HEK293 (cell line): ENCODE measurements at regions not wholly inside any gene's neighbourhood (a gene's known extent, or its start where the extent isn't known, plus 50 kb on each side); places are given as distances from the start of the nearest gene placed in this dataset.
A peak's percentile ranks its signal among the peaks of the same experiment; 100 is the strongest.

Source experiments
- GLI2 ChIP-seq: fragments of 450-650 bp; formaldehyde crosslinking; IDR thresholded peaks from 2 replicates; pipeline ENCODE4; 2017; ENCODE audit warnings: missing biosample characterization, missing genetic modification characterization, low read depth, borderline replicate concordance
- GLI4 ChIP-seq: fragments of 450-650 bp; formaldehyde crosslinking; IDR thresholded peaks from 2 replicates; pipeline ENCODE4 v1.5.1; 2016; ENCODE audit warnings: missing biosample characterization, missing genetic modification characterization
- GLIS1 ChIP-seq: fragments of 450-650 bp; formaldehyde crosslinking; IDR thresholded peaks from 2 replicates; pipeline ENCODE4 v1.5.1; 2016; ENCODE audit warnings: missing biosample characterization, missing genetic modification characterization
- GLIS2 ChIP-seq: fragments of 450-650 bp; formaldehyde crosslinking; IDR thresholded peaks from 2 replicates; pipeline ENCODE4 v1.5.1; 2016; ENCODE audit warnings: missing biosample characterization, missing genetic modification characterization
- KLF10 ChIP-seq: fragments of 450-650 bp; IDR thresholded peaks from 2 replicates; pipeline ENCODE4 v1.5.1; 2018; ENCODE audit warnings: missing biosample characterization, mild to moderate bottlenecking, missing genetic modification characterization
- SP7 ChIP-seq: fragments of 450-650 bp; formaldehyde crosslinking; IDR thresholded peaks from 2 replicates; pipeline ENCODE4 v1.5.1; 2016; ENCODE audit warnings: missing biosample characterization, missing genetic modification characterization
- YY2 ChIP-seq: fragments of 450-650 bp; formaldehyde crosslinking; IDR thresholded peaks from 2 replicates; pipeline ENCODE4 v1.5.1; 2016; ENCODE audit warnings: missing biosample characterization, missing genetic modification characterization
- ZFP69B ChIP-seq: fragments of 450-650 bp; formaldehyde crosslinking; IDR thresholded peaks from 2 replicates; pipeline ENCODE4 v1.5.1; 2016; ENCODE audit warnings: missing biosample characterization, missing genetic modification characterization
- ZNF19 ChIP-seq: fragments of 450-650 bp; formaldehyde crosslinking; IDR thresholded peaks from 2 replicates; pipeline ENCODE4; 2016; ENCODE audit warnings: missing biosample characterization, missing genetic modification characterization, low read depth
- ZNF239 ChIP-seq: fragments of 450-650 bp; formaldehyde crosslinking; IDR thresholded peaks from 2 replicates; pipeline ENCODE4 v1.5.1; 2016; ENCODE audit warnings: missing biosample characterization, missing genetic modification characterization
- ZNF274 ChIP-seq, 2 experiments: fragments of 200-500 bp in 1 of 2; fragments of 450-650 bp in 1 of 2; sonication (Bioruptor generic) in 1 of 2; formaldehyde crosslinking in 1 of 2; IDR thresholded peaks; 2 replicates each; pipeline versions ENCODE4 v1.5.1 to v1.6.1; 2014 to 2016; ENCODE audit warnings: borderline replicate concordance in 1 of 2, inconsistent platforms in 1 of 2, low read length in 1 of 2, missing biosample characterization in 1 of 2, missing genetic modification characterization in 1 of 2
- ZNF350 ChIP-seq: fragments of 450-650 bp; formaldehyde crosslinking; IDR thresholded peaks from 2 replicates; pipeline ENCODE4 v1.5.0; 2017; ENCODE audit warnings: missing biosample characterization, mild to moderate bottlenecking, missing genetic modification characterization
- ZNF366 ChIP-seq: fragments of 450-650 bp; formaldehyde crosslinking; conservative IDR thresholded peaks from 2 replicates; pipeline ENCODE4 v1.5.1; 2016; ENCODE audit warnings: missing biosample characterization, missing genetic modification characterization
- ZNF514 ChIP-seq: fragments of 450-650 bp; formaldehyde crosslinking; IDR thresholded peaks from 2 replicates; pipeline ENCODE4 v1.5.1; 2016; ENCODE audit warnings: missing biosample characterization, missing genetic modification characterization
- ZNF530 ChIP-seq: fragments of 450-650 bp; formaldehyde crosslinking; IDR thresholded peaks from 2 replicates; pipeline ENCODE4 v1.5.1; 2016; ENCODE audit warnings: low read depth, missing biosample characterization, missing genetic modification characterization
- ZNF558 ChIP-seq: fragments of 450-650 bp; formaldehyde crosslinking; IDR thresholded peaks from 2 replicates; pipeline ENCODE4 v1.5.1; 2016; ENCODE audit warnings: missing biosample characterization, missing genetic modification characterization
- ZNF621 ChIP-seq: fragments of 450-650 bp; formaldehyde crosslinking; IDR thresholded peaks from 2 replicates; pipeline ENCODE4 v1.5.1; 2017; ENCODE audit warnings: missing biosample characterization, missing genetic modification characterization
- ZNF623 ChIP-seq: fragments of 450-650 bp; formaldehyde crosslinking; IDR thresholded peaks from 2 replicates; pipeline ENCODE4 v1.5.1; 2016; ENCODE audit warnings: missing biosample characterization, missing genetic modification characterization
- ZNF629 ChIP-seq: fragments of 450-650 bp; formaldehyde crosslinking; IDR thresholded peaks from 2 replicates; pipeline ENCODE4 v1.5.1; 2017; ENCODE audit warnings: missing biosample characterization, missing genetic modification characterization
- ZNF654 ChIP-seq: fragments of 450-650 bp; formaldehyde crosslinking; IDR thresholded peaks from 2 replicates; pipeline ENCODE4 v1.5.1; 2016; ENCODE audit warnings: low read depth, missing biosample characterization, missing genetic modification characterization
- ZNF747 ChIP-seq: fragments of 450-650 bp; formaldehyde crosslinking; IDR thresholded peaks from 2 replicates; pipeline ENCODE4 v1.5.1; 2016; ENCODE audit warnings: missing biosample characterization, missing genetic modification characterization
- ZNF768 ChIP-seq: fragments of 450-650 bp; formaldehyde crosslinking; IDR thresholded peaks from 2 replicates; pipeline ENCODE4 v1.5.1; 2018; ENCODE audit warnings: missing biosample characterization, mild to moderate bottlenecking, missing genetic modification characterization
- ZNF777 ChIP-seq: fragments of 450-650 bp; formaldehyde crosslinking; IDR thresholded peaks from 2 replicates; pipeline ENCODE4 v1.5.1; 2017; ENCODE audit warnings: missing biosample characterization, missing genetic modification characterization, borderline replicate concordance
- ZNF843 ChIP-seq: fragments of 450-650 bp; formaldehyde crosslinking; IDR thresholded peaks from 2 replicates; pipeline ENCODE4 v1.5.1; 2016; ENCODE audit warnings: missing biosample characterization, missing genetic modification characterization
- TF ChIP-seq, protein P1 (sequence below): fragments of 450-650 bp; IDR thresholded peaks from 2 replicates; pipeline ENCODE4 v1.5.1; 2018; ENCODE audit warnings: missing biosample characterization, mild to moderate bottlenecking, missing genetic modification characterization
- TF ChIP-seq, protein P2 (sequence below): fragments of 450-650 bp; formaldehyde crosslinking; IDR thresholded peaks from 2 replicates; pipeline ENCODE4 v1.5.1; 2016; ENCODE audit warnings: missing biosample characterization, missing genetic modification characterization, borderline replicate concordance
- TF ChIP-seq, protein P3 (sequence below): fragments of 450-650 bp; formaldehyde crosslinking; IDR thresholded peaks from 2 replicates; pipeline ENCODE4 v1.5.1; 2016; ENCODE audit warnings: missing biosample characterization, missing genetic modification characterization
- TF ChIP-seq, protein P4 (sequence below): fragments of 450-650 bp; formaldehyde crosslinking; IDR thresholded peaks from 2 replicates; pipeline ENCODE4 v1.5.1; 2016; ENCODE audit warnings: missing biosample characterization, missing genetic modification characterization
- TF ChIP-seq, protein P5 (sequence below): fragments of 450-650 bp; formaldehyde crosslinking; IDR thresholded peaks from 2 replicates; pipeline ENCODE4 v1.5.1; 2016; ENCODE audit warnings: missing biosample characterization, missing genetic modification characterization
- TF ChIP-seq, protein P6 (sequence below): fragments of 450-650 bp; formaldehyde crosslinking; IDR thresholded peaks from 2 replicates; pipeline ENCODE4 v1.5.1; 2017; ENCODE audit warnings: missing biosample characterization, mild to moderate bottlenecking, missing genetic modification characterization, moderate library complexity

DNA sequence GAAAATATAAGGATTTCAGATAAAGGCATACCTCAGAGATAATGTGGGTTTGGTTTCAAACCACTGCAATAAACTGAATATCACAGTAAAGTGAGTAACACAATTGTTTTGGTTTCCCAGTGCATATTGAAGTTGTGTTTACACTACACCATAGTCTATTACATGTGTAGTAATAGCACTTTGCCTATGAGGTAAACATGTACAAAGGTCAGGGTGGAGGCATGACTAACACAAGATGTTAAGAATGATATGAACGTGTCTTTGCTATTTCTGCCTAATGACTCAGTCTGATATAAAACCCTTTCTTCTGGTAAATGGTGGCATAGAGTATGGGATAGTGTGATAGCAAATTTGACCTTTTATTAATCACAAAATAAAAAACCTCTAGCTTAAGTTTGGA, 621.5 kb upstream of the ADGRL2 start (continued):
- TF ChIP-seq, protein P1, sequence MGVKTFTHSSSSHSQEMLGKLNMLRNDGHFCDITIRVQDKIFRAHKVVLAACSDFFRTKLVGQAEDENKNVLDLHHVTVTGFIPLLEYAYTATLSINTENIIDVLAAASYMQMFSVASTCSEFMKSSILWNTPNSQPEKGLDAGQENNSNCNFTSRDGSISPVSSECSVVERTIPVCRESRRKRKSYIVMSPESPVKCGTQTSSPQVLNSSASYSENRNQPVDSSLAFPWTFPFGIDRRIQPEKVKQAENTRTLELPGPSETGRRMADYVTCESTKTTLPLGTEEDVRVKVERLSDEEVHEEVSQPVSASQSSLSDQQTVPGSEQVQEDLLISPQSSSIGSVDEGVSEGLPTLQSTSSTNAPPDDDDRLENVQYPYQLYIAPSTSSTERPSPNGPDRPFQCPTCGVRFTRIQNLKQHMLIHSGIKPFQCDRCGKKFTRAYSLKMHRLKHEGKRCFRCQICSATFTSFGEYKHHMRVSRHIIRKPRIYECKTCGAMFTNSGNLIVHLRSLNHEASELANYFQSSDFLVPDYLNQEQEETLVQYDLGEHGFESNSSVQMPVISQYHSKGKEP (tag by site-specific recombination), result no peak
- no peak for TF ChIP-seq YY2 (tag by site-specific recombination)
- peak; percentile 48 for TF ChIP-seq SP7 (tag by site-specific recombination)
- TF ChIP-seq ZNF514 (tag by site-specific recombination), result no peak
- TF ChIP-seq, protein P2, sequence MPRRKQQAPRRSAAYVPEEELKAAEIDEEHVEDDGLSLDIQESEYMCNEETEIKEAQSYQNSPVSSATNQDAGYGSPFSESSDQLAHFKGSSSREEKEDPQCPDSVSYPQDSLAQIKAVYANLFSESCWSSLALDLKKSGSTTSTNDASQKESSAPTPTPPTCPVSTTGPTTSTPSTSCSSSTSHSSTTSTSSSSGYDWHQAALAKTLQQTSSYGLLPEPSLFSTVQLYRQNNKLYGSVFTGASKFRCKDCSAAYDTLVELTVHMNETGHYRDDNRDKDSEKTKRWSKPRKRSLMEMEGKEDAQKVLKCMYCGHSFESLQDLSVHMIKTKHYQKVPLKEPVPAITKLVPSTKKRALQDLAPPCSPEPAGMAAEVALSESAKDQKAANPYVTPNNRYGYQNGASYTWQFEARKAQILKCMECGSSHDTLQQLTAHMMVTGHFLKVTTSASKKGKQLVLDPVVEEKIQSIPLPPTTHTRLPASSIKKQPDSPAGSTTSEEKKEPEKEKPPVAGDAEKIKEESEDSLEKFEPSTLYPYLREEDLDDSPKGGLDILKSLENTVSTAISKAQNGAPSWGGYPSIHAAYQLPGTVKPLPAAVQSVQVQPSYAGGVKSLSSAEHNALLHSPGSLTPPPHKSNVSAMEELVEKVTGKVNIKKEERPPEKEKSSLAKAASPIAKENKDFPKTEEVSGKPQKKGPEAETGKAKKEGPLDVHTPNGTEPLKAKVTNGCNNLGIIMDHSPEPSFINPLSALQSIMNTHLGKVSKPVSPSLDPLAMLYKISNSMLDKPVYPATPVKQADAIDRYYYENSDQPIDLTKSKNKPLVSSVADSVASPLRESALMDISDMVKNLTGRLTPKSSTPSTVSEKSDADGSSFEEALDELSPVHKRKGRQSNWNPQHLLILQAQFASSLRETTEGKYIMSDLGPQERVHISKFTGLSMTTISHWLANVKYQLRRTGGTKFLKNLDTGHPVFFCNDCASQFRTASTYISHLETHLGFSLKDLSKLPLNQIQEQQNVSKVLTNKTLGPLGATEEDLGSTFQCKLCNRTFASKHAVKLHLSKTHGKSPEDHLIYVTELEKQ (tag by site-specific recombination), result peak; percentile 59; the same call in 1 of the 2 replicates
- no peak for TF ChIP-seq ZFP69B (tag by site-specific recombination)
- TF ChIP-seq ZNF629, result peak; percentile 88
- TF ChIP-seq ZNF621 (tag by site-specific recombination), result no peak
- no peak for TF ChIP-seq ZNF274 (IDR thresholded peaks at IDR 0.05; ENCODE audit: low read length)
- no peak for TF ChIP-seq ZNF274 (tag by site-specific recombination; IDR thresholded peaks at IDR 0.05; ENCODE audit: borderline replicate concordance)
- TF ChIP-seq GLIS1 (tag by site-specific recombination), result no peak
- no peak for TF ChIP-seq ZNF239 (tag by site-specific recombination)
- TF ChIP-seq ZNF623 (tag by site-specific recombination), result no peak
- no peak for TF ChIP-seq ZNF530 (tag by site-specific recombination)
- TF ChIP-seq, protein P3, sequence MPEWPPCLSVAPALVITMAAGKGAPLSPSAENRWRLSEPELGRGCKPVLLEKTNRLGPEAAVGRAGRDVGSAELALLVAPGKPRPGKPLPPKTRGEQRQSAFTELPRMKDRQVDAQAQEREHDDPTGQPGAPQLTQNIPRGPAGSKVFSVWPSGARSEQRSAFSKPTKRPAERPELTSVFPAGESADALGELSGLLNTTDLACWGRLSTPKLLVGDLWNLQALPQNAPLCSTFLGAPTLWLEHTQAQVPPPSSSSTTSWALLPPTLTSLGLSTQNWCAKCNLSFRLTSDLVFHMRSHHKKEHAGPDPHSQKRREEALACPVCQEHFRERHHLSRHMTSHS, result no peak
- TF ChIP-seq ZNF654 (tag by site-specific recombination), result no peak
- TF ChIP-seq GLIS2, result no peak
- no peak for TF ChIP-seq ZNF19 (tag by site-specific recombination)
- no peak for TF ChIP-seq GLI4 (tag by site-specific recombination)
- no peak for TF ChIP-seq ZNF558 (tag by site-specific recombination)
- TF ChIP-seq ZNF843 (tag by site-specific recombination), result peak; percentile 90
- no peak; the same call in 1 of the 2 replicates for TF ChIP-seq GLI2 (tag by site-specific recombination)
- TF ChIP-seq, protein P4, sequence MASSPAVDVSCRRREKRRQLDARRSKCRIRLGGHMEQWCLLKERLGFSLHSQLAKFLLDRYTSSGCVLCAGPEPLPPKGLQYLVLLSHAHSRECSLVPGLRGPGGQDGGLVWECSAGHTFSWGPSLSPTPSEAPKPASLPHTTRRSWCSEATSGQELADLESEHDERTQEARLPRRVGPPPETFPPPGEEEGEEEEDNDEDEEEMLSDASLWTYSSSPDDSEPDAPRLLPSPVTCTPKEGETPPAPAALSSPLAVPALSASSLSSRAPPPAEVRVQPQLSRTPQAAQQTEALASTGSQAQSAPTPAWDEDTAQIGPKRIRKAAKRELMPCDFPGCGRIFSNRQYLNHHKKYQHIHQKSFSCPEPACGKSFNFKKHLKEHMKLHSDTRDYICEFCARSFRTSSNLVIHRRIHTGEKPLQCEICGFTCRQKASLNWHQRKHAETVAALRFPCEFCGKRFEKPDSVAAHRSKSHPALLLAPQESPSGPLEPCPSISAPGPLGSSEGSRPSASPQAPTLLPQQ, result 0 out of 2 replicates have a peak, but pooled peaks have one; percentile 36
- TF ChIP-seq, protein P5, sequence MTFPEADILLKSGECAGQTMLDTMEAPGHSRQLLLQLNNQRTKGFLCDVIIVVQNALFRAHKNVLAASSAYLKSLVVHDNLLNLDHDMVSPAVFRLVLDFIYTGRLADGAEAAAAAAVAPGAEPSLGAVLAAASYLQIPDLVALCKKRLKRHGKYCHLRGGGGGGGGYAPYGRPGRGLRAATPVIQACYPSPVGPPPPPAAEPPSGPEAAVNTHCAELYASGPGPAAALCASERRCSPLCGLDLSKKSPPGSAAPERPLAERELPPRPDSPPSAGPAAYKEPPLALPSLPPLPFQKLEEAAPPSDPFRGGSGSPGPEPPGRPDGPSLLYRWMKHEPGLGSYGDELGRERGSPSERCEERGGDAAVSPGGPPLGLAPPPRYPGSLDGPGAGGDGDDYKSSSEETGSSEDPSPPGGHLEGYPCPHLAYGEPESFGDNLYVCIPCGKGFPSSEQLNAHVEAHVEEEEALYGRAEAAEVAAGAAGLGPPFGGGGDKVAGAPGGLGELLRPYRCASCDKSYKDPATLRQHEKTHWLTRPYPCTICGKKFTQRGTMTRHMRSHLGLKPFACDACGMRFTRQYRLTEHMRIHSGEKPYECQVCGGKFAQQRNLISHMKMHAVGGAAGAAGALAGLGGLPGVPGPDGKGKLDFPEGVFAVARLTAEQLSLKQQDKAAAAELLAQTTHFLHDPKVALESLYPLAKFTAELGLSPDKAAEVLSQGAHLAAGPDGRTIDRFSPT (tag by site-specific recombination), result peak; percentile 69; the same call in 1 of the 2 replicates
- 0 out of 2 replicates have a peak, but pooled peaks have one; percentile 30 for TF ChIP-seq ZNF366 (tag by site-specific recombination)
- peak; percentile 43; the same call in 1 of the 2 replicates for TF ChIP-seq KLF10
- TF ChIP-seq, protein P6, sequence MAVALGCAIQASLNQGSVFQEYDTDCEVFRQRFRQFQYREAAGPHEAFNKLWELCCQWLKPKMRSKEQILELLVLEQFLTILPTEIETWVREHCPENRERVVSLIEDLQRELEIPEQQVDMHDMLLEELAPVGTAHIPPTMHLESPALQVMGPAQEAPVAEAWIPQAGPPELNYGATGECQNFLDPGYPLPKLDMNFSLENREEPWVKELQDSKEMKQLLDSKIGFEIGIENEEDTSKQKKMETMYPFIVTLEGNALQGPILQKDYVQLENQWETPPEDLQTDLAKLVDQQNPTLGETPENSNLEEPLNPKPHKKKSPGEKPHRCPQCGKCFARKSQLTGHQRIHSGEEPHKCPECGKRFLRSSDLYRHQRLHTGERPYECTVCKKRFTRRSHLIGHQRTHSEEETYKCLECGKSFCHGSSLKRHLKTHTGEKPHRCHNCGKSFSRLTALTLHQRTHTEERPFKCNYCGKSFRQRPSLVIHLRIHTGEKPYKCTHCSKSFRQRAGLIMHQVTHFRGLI (tag by site-specific recombination), result no peak
- TF ChIP-seq ZNF777 (tag by site-specific recombination), result no peak
- peak; percentile 45 for TF ChIP-seq ZNF350 (tag by site-specific recombination)
- no peak for TF ChIP-seq ZNF768 (tag by site-specific recombination)
- no peak for TF ChIP-seq ZNF747 (tag by site-specific recombination)
